GM12891 (cell line): ENCODE measurements at regions not wholly inside any gene's neighbourhood (a gene's known extent, or its start where the extent isn't known, plus 50 kb on each side); places are given as distances from the start of the nearest gene placed in this dataset.
"Not testable (repeated sequence)": the region's sequence is repeated elsewhere in the genome, so short reads cannot be mapped to it uniquely, and the experiment has no call there.

Source experiments
- DNase-seq: peaks from one replicate; pipeline ENCODE4 v3.0.0; 2011; ENCODE audit warnings: low spot score; ENCODE audit not compliant: insufficient read length
- FAIRE-seq: peaks from 2 replicates; lab custom pipeline; 2011; peaks lifted over from hg19 to GRCh38; lab: Jason Lieb, UNC
- PAX5 ChIP-seq: IDR thresholded peaks from 2 replicates; pipeline ENCODE4 v1.6.1; 2011; ENCODE audit warnings: low read length, moderate library complexity, mild to moderate bottlenecking; ENCODE audit not compliant: insufficient read depth, severe bottlenecking
- POLR2A ChIP-seq: IDR thresholded peaks from 2 replicates; pipeline ENCODE4 v1.6.1; 2011; ENCODE audit warnings: low read depth, low read length, control low read depth
- POLR2AphosphoS5 ChIP-seq: IDR thresholded peaks from 2 replicates; pipeline ENCODE4 v1.6.1; 2011; ENCODE audit warnings: low read depth, low read length, control low read depth
- POU2F2 ChIP-seq: IDR thresholded peaks from 2 replicates; pipeline ENCODE4 v1.6.1; 2011; ENCODE audit warnings: low read depth, mild to moderate bottlenecking, control low read depth, low read length, moderate library complexity
- SPI1 ChIP-seq: IDR thresholded peaks from 2 replicates; pipeline ENCODE4 v1.6.1; 2011; ENCODE audit warnings: low read depth, low read length, control low read depth
- TAF1 ChIP-seq: IDR thresholded peaks from 2 replicates; pipeline ENCODE4 v1.6.1; 2011; ENCODE audit warnings: low read depth, low read length, control low read depth

GRCh38 chr15:84142888-84143337, 92.7 kb upstream of the GOLGA6L4 start:
- peak; percentile 22 for DNase-seq
- TF ChIP-seq TAF1 (no peak), PAX5 (no peak)
- FAIRE-seq: peak; percentile 91

GRCh38 chr15:84143753-84144314, 91.7 kb upstream of the GOLGA6L4 start:
- no peak for FAIRE-seq
- no peak for DNase-seq
- TF ChIP-seq POLR2AphosphoS5 (no peak), PAX5 (no peak), SPI1 (no peak), POLR2A (no peak), TAF1 (no peak), POU2F2 (no peak)

- DNase-seq, FAIRE-seq: not testable (repeated sequence)
Observed at GRCh38 chr15:84144946-84145345, 90.6 kb upstream of the GOLGA6L4 start.

- FAIRE-seq, DNase-seq: not testable (repeated sequence)
Observed at GRCh38 chr15:84146299-84146698, 89.3 kb upstream of the GOLGA6L4 start.

- FAIRE-seq, DNase-seq: not testable (repeated sequence)
Observed at GRCh38 chr15:84147307-84147706, 88.3 kb upstream of the GOLGA6L4 start.

- TF ChIP-seq POLR2A: no peak
- no peak for TF ChIP-seq POLR2AphosphoS5
- no peak for TF ChIP-seq PAX5
- no peak for TF ChIP-seq POU2F2
- TF ChIP-seq TAF1: no peak
- TF ChIP-seq SPI1: no peak
- FAIRE-seq: no peak
Observed at GRCh38 chr15:84151205-84151931, 84.2 kb upstream of the GOLGA6L4 start.

GRCh38 chr15:84152381-84152979, 83.1 kb upstream of the GOLGA6L4 start:
- not testable (repeated sequence) for DNase-seq, FAIRE-seq

More at GRCh38 chr15:84151205-84151931, 84.2 kb upstream of the GOLGA6L4 start:
- DNase-seq: no peak

- not testable (repeated sequence) for FAIRE-seq, DNase-seq
Observed at GRCh38 chr15:84153655-84154140, 81.9 kb upstream of the GOLGA6L4 start.

GRCh38 chr15:84154314-84154713, 81.3 kb upstream of the GOLGA6L4 start:
- FAIRE-seq, DNase-seq: not testable (repeated sequence)

- not testable (repeated sequence) for FAIRE-seq, DNase-seq
Observed at GRCh38 chr15:84154787-84155186, 80.8 kb upstream of the GOLGA6L4 start.

- not testable (repeated sequence) for DNase-seq, FAIRE-seq
Observed at GRCh38 chr15:84155792-84156587, 79.6 kb upstream of the GOLGA6L4 start.

GRCh38 chr15:84156588-84156840, 79.1 kb upstream of the GOLGA6L4 start:
- not testable (repeated sequence) for FAIRE-seq, DNase-seq

- FAIRE-seq: not testable (repeated sequence)
Observed at GRCh38 chr15:84157056-84157632, 78.4 kb upstream of the GOLGA6L4 start.

GRCh38 chr15:84157857-84158256, 77.7 kb upstream of the GOLGA6L4 start:
- not testable (repeated sequence) for DNase-seq, FAIRE-seq

More at GRCh38 chr15:84157056-84157632, 78.4 kb upstream of the GOLGA6L4 start:
- not testable (repeated sequence) for DNase-seq

GRCh38 chr15:84159346-84160269, 76.0 kb upstream of the GOLGA6L4 start:
- not testable (repeated sequence) for DNase-seq, FAIRE-seq
